ENCODE measurements at regions not wholly inside any gene's neighbourhood (a gene's known extent, or its start where the extent isn't known, plus 50 kb on each side); places are given as distances from the start of the nearest gene placed in this dataset.

- no peak for TF ChIP-seq POLR2A (IDR thresholded peaks at IDR 0.05; ENCODE audit: control extremely low read depth in 1 of 2, low read depth in 2 of 2, low read length in 2 of 2)
- TF ChIP-seq CTCF (IDR thresholded peaks at IDR 0.05; ENCODE audit: control extremely low read depth in 1 of 3, insufficient read depth in 1 of 3, low read depth in 1 of 3, low read length in 3 of 3), result no peak
- TF ChIP-seq BRCA1 (IDR thresholded peaks at IDR 0.05; ENCODE audit: low read depth, low read length), result no peak
Observed at GRCh38 chr2:16406496-16407289, 258.9 kb downstream of the CYRIA start.

All from H1 (cell line).